ENCODE measurements at regions not wholly inside any gene's neighbourhood (a gene's known extent, or its start where the extent isn't known, plus 50 kb on each side); places are given as distances from the start of the nearest gene placed in this dataset.
"Not testable (repeated sequence)": the region's sequence is repeated elsewhere in the genome, so short reads cannot be mapped to it uniquely, and the experiment has no call there.

- FAIRE-seq: no peak
Measured at GRCh38 chr15:70576696-70577095, 186.7 kb downstream of the UACA start.

DNA sequence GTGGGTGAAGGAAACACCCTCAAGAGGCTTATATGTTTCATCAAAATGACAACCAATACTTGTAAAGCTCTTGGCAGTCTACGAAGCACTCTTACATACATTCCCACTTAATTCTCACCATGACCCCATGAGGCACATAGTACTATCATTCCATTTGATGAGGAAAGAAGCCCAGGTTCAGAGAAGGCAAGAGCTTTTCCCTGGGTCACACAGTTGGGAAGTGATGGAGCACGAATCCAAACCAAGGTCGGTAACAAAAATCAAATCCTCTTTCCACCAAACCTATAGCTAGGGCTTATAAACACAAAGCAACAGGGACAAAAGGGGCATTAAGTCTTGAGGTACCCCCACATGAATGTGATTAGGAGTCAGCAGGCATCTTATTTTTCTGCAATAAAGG is 187.1 kb downstream of the UACA start:
- no peak for FAIRE-seq

- FAIRE-seq: no peak
Measured at GRCh38 chr15:70575231-70576226, 187.8 kb downstream of the UACA start.

- FAIRE-seq: not testable (repeated sequence)
Measured at GRCh38 chr15:70574325-70574724, 189.0 kb downstream of the UACA start.

- FAIRE-seq: no peak
Measured at GRCh38 chr15:70573121-70573850, 190.1 kb downstream of the UACA start.

DNA sequence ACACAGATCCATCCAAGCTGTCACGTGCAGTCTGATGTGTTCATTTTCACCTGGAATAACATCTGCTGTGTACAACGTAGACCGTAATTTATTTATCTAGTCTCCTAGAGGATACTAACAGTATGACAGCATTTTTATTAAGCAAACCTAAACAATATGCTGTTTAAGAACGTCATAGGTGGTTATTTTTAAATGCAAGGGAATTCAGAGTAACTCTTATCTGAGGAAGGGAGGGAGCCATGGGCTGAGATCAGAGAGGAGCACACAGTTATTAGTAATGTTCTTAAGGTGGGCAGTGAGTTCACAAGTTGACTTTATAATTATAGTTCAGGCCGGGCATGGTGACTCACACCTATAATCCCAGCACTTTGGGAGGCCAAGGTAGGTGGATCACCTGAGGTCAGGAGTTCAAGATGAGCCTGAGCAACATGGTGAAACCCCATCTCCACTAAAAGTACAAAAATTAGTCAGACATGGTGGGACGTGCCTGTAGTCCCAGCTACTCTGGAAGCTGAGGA is 193.6 kb downstream of the UACA start:
- no peak for FAIRE-seq

GRCh38 chr15:70569091-70569713 is 194.2 kb downstream of the UACA start:
- no peak for FAIRE-seq

DNA sequence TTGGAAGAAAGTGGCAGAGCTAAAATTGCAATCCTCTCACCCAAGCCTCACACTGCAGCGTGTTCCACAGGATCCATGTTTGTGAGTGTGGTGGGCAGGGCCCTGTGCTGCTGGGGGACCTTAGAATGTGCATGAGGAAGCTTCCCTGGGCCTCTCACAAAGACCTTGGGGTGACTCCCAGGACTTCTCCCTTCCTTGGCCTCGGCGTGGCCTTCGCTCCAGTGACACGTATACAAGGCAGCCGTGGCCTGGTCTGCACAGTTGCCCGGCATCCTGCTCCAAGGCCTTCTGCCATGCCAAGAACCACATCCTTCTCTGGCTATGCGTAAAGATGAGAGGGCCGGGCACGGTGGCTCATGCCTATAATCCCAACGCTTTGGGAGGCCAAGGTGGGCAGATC is 196.4 kb downstream of the UACA start:
- no peak for FAIRE-seq

GRCh38 chr15:70566047-70566835 is 197.1 kb downstream of the UACA start:
- FAIRE-seq: no peak

GRCh38 chr15:70563561-70564095 is 199.7 kb downstream of the UACA start:
- no peak for FAIRE-seq

- no peak for FAIRE-seq
Measured at GRCh38 chr15:70562906-70563305, 200.5 kb downstream of the UACA start.

DNA sequence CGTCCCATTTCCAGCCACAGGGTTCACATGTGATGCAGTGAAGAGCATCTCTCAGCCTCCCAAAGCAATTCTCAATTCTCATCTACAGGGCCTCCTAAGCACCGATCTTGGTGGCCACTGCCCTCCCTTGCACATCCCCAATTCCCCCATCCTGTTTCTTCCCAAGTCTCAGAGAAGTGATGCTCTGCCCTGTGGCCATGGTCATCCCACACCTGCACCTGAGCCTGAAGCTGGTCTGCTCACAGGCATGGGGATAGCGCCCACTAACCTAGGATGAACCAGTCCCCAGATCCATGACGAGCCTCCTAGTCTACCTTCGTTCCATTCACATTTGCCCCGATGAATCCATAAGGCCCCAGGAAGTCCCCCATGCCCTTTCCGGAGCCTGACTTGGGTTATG is 201.5 kb downstream of the UACA start:
- FAIRE-seq: no peak

GRCh38 chr15:70560617-70561328 is 202.6 kb downstream of the UACA start:
- FAIRE-seq: no peak

- no peak for FAIRE-seq
Measured at GRCh38 chr15:70559265-70560239, 203.8 kb downstream of the UACA start.

DNA sequence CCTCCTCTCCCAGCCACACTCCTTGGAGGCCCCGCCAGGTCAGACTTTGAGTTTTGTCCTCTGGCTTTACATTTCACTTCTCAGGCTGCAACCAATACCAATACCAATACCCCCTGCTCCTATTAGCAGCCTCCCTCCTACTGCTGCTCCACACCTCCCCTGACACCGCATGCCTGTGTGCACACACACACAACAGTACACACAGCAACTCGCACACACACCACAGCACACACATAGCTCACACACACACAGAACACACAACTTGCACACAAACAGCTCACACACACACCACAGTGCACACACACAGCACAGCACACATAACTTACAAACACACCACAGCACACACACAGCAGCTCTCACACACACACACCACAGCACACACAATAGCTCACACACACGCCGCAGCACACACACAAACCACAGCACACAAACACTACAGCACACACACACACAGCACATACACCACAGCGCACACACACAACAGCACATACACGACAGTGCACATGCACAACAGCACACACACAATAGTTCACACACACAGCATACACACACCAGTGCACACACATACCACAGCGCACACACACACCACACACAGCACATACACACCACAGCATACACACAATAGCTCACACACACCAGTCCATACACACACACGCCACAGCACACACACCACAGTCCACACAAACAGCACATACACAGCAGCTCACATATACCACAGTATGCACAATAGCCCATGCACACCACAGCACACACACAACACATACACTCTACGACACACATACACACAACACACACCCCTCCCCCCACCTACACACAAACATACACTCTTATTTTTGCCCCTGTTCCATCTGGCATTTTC is 204.7 kb downstream of the UACA start:
- no peak for FAIRE-seq

DNA sequence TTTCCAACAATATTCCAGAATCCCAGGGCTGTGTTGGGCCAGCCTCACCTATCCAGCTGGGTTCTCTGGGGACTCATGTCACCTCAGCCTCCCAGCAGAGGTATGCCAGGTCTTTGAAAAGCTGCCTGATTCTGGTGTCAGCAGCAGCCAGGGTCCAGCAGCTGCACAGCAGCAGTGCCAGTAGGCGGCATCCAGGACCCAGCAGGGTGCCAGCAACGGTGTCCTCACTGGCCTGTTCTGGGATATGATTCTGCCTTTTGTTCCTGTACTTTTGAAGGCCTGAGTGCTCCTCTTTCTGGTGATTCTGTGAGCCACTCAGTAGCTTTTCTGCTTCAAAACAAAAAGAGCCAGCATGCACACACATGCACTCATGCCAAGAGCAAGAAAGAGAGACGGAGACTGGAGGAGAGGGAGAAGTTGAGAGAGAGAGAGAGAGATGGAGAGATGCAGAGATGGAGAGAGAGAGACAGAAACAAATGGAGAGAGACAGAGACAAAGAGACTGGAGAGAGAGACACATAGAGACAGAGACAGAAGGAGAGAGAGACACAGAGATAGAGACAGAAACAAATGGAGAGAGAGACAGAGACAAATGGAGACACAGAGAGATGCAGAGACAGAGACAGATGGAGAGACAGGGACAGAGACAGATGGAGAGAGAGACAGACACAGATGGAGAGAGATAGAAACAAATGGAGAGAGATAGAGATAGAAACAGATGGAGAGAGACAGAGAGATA is 205.7 kb downstream of the UACA start:
- FAIRE-seq: no peak

DNA sequence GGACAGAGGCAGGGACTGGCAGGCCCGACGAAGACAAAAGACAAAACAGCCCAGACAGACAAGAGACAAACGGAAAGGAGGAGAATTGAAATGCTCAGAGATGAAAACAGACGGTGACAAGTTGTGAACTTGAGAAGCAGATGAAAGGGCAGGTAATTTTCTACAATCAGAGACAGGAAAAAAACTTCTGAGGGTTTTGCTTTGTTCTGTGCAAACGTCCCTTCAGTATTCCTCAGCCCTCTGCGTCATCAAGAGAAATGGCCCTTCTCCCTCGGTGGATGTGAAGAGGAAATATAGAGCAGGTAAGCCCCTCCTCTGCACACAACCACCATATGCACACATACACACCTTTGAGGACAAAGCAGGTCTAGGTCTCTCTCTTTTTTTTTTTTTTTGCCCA is 206.6 kb downstream of the UACA start:
- FAIRE-seq: no peak

GRCh38 chr15:70556151-70556741 is 207.1 kb downstream of the UACA start:
- FAIRE-seq: no peak
